SJCRH30 (cell line): ENCODE measurements at regions not wholly inside any gene's neighbourhood (a gene's known extent, or its start where the extent isn't known, plus 50 kb on each side); places are given as distances from the start of the nearest gene placed in this dataset.
A peak's percentile ranks its signal among the peaks of the same experiment; 100 is the strongest.
"Not testable (repeated sequence)": the region's sequence is repeated elsewhere in the genome, so short reads cannot be mapped to it uniquely, and the experiment has no call there.

Experiments
- DNase-seq, 2 experiments: peaks; one replicate each; pipeline ENCODE4 v3.0.0-alpha.2; 2015 to 2020
- H3K27ac ChIP-seq: fragments of 250-450 bp; sonication (Bioruptor Pico); 2 replicates; pipeline ENCODE4 v1.5.1; 2020; ENCODE audit warnings: mild to moderate bottlenecking, moderate library complexity
- H3K27me3 ChIP-seq: fragments of 250-450 bp; sonication (Bioruptor Pico); 2 replicates; pipeline ENCODE4 v1.5.1; 2020; ENCODE audit warnings: mild to moderate bottlenecking, moderate library complexity
- H3K36me3 ChIP-seq: fragments of 250-450 bp; sonication (Bioruptor Pico); 2 replicates; pipeline ENCODE4 v1.5.1; 2020; ENCODE audit warnings: mild to moderate bottlenecking, moderate library complexity
- H3K4me1 ChIP-seq: fragments of 250-450 bp; sonication (Bioruptor Pico); 2 replicates; pipeline ENCODE4 v1.5.1; 2020; ENCODE audit warnings: mild to moderate bottlenecking, moderate library complexity
- H3K4me3 ChIP-seq: fragments of 250-450 bp; sonication (Bioruptor Pico); 2 replicates; pipeline ENCODE4 v1.5.1; 2020; ENCODE audit warnings: mild to moderate bottlenecking, moderate library complexity
- H3K9me3 ChIP-seq: fragments of 250-450 bp; sonication (Bioruptor Pico); replicated peaks from 2 replicates; pipeline ENCODE4 v1.5.1; 2020; ENCODE audit warnings: mild to moderate bottlenecking, moderate library complexity

DNA sequence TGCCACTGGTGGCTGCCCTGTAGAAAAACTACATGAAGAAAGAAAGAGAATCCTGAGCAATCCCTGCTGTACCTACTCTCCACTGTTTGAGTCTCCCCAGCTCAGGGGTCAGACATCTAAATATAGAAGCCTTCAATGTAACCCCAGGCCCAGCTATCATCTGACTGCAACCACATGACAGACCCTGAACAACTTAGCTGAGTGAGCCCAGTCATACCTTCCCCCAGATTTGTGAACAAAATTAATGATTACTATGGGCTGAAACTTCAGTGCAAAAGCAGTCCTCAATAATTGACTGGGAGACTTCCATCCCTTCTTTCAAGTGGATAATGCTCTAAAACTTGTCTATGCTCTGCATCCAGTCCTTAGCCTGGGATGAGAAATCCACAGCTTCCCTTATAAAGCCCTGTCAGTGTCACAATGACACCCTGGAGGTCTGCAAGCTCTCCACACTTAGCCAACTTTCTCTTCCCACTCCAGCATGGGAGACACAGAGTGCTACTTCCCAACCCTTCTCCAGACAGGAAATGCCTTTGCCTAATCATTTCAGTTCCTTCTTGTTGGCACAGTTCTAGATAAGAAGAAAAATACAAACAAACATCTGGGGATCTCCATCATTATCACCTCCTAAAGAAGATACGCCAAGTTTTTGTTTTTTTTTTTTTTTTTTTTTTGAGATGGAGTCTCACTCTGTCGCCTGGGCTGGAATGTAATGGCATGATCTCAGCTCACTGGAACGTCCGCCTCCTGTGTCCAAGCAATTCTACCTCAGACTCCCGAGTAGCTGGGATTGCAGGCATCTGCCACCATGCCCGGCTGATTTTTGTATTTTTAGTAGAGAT, 198.5 kb upstream of the GADL1 start:
- no peak overlapping the region for H3K27ac ChIP-seq
- DNase-seq = peak; percentile 6 to 7
- no peaks in the 10 kb centered on the region for H3K36me3 ChIP-seq
- H3K27me3 ChIP-seq = no peaks in the 10 kb centered on the region
- H3K4me1 ChIP-seq = no peaks in the 10 kb centered on the region
- H3K4me3 ChIP-seq = no peak overlapping the region
- no peaks in the 10 kb centered on the region for H3K9me3 ChIP-seq

DNA sequence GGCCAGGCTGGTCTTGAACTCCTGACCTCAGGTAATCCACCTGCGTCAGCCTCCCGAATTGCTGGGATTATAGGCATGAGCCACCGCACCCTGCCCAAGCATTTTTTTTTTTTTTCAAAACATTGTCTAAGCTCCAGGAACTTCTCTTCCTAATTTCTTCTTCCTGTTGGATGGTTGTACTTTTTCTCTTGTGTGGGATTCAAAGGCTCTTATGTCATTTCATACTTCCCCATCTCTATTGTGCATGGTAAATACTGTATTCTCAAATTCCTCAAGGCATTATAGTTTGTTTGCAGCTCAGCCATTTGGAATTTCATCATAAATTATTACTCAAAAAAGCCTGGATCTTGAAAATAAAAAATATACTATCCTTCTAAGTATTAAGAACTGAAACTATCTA, 199.1 kb upstream of the GADL1 start:
- Histone ChIP-seq H3K4me1 (no peaks in the 10 kb centered on the region), H3K36me3 (no peaks in the 10 kb centered on the region), H3K9me3 (no peaks in the 10 kb centered on the region), H3K27me3 (no peaks in the 10 kb centered on the region), H3K4me3 (no peak overlapping the region), H3K27ac (no peak overlapping the region)
- DNase-seq = no peak

DNA sequence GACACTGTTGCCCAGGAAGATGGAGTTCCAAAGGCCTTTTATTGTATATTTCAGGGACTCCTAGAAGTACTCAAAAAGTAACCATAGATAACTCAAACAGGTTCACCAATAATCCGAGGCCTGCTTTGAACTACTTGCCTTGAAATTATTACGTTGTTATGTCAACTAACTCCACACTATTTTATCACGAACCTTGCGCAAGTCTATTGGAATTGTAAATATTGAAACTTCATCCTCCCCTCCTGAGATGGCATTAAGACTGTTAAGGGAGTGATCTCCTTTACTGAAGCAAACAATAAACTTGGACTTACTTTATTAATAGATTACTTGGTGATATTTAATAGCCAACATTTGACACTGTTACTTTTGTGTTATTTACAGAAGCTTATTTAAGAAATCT, 199.6 kb upstream of the GADL1 start:
- H3K27ac ChIP-seq = no peak overlapping the region
- H3K27me3 ChIP-seq = no peaks in the 10 kb centered on the region
- H3K36me3 ChIP-seq = no peaks in the 10 kb centered on the region
- H3K4me3 ChIP-seq = no peak overlapping the region
- no peak for DNase-seq
- H3K9me3 ChIP-seq = no peaks in the 10 kb centered on the region
- H3K4me1 ChIP-seq = no peaks in the 10 kb centered on the region

DNA sequence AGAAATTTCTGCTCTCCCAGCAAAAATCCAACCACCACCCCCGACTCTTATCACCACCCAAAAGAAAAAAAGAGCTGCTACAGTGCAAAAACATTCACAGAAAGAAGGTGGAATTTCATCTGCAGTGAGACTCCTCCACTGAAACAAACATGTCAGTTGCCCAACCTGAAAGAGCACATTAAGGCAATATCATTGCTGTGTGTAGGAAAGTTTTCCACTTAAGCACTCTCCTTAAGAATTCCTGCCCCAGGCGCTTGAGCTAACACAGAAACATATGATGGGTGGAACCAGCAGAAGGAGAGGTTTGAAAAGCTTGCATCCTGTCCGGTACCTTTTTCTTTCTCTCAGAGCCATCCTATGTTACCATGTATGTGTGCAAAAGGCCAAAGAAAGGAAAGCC, 200.8 kb upstream of the GADL1 start:
- DNase-seq = no peak
- Histone ChIP-seq H3K27ac (no peak overlapping the region), H3K27me3 (no peaks in the 10 kb centered on the region), H3K4me3 (no peak overlapping the region), H3K36me3 (no peaks in the 10 kb centered on the region), H3K9me3 (no peaks in the 10 kb centered on the region), H3K4me1 (no peaks in the 10 kb centered on the region)

DNA sequence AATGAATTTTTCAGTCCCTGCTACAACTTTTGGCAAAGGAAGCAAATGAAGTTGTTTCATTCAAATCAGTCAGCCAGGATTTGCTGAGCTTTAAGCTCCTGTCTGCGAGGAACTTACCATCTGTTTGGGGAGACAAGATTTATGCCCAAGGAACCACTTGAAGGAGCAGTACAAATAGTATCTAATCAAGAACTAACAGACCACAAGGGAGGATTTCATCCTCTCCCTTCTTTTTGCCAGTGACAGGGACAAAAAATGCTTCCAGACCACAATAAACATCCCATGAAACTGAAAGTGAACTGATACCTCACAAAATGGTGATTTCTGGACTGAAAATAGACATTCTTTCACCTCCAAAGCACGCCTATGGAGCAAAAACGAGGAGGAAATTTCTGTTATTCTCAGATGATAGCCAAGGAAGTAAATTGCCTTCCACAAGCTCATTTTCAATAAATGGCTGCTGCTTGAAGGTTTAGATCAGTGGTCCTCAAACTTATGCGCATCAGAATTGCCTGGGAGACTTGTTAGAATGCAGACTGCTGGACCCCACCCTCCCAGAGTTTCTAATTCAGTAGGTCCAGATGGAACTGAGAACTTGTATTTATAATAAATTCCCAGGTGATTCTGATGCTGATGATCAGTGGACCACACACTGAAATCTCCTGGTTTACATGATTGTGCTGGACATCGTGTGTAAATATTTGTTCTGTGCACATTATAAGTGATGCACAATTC, 202.4 kb upstream of the GADL1 start:
- Histone ChIP-seq H3K4me1 (no peaks in the 10 kb centered on the region), H3K36me3 (no peaks in the 10 kb centered on the region), H3K4me3 (no peak overlapping the region), H3K9me3 (no peaks in the 10 kb centered on the region), H3K27me3 (no peaks in the 10 kb centered on the region), H3K27ac (no peak overlapping the region)
- no peak for DNase-seq

DNA sequence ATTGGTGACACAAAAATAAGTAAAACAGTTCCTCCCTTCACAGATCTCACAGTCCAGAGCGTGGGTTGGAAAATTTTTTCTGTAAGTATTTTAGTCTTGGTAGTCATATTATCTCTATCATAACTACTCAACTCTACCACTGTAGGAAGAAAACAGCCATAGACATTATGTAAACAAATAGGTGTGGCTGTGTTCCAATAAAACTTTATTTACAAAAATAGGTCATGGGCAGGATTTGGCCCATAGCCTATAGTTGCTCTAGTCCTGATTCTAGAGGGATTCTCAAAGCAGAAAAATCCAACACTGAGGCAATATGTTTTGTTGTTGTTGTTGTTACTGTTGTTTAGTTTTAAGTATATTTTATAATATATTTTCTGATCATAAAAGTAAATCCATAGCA, 206.1 kb upstream of the GADL1 start:
- Histone ChIP-seq H3K4me1 (no peaks in the 10 kb centered on the region), H3K4me3 (no peak overlapping the region), H3K9me3 (no peaks in the 10 kb centered on the region), H3K27ac (no peak overlapping the region), H3K36me3 (no peaks in the 10 kb centered on the region), H3K27me3 (no peaks in the 10 kb centered on the region)
- DNase-seq = no peak

DNA sequence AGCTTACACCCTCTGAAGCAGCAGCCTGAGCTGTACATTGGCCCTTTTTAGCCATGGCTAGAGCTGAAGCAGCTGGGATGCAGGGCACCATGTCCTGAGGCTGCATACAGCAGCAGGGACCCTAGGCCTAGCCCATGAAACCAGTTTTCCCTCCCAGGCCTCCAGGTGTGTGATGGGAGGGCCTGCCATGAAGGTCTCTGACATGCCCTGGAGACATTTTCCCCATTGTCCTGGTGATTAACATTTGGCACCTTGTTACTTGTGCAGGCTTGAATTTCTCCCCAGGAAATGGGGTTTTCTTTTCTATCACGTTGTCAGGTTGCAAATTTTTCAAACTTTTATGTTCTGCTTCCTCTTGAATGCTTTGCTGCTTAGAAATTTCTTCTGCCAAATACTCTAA, 206.8 kb upstream of the GADL1 start:
- H3K27ac ChIP-seq, H3K36me3 ChIP-seq, H3K4me1 ChIP-seq, DNase-seq, H3K4me3 ChIP-seq, H3K9me3 ChIP-seq, H3K27me3 ChIP-seq: not testable (repeated sequence)

DNA sequence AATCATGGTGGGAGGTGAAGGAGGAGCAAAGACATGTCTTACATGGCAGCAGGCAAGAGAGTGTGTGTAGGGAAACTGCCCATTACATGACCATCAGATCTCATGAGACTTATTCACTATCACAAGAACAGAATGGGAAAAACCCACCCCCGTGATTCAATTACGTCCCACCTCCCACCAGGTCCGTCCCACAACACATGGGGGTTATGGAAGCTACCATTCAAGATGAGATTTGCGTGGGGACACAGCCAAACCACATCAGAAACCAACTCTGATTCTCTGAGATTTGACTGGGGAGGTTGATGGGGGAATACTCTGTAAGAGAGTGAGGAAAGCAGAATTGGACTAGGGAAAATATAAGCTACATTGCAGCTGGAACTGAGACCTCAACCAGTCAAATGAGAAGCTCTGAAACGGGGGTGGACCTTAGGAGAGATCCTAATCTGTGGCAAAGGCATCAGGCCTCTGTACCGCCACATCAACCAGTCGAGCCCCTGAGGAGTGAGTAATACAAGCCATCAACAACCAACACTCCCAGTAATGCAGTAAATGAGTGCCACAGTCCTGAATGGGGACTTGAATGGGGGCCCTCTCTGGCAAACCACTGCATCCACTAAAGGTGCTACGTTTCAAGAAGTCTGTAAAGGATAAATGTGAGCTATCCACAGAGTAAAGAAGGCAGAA, 207.9 kb upstream of the GADL1 start:
- Histone ChIP-seq H3K9me3 (no peaks in the 10 kb centered on the region), H3K4me3 (no peak overlapping the region), H3K27ac (no peak overlapping the region), H3K27me3 (no peaks in the 10 kb centered on the region), H3K4me1 (no peaks in the 10 kb centered on the region), H3K36me3 (no peaks in the 10 kb centered on the region)
- DNase-seq = no peak

DNA sequence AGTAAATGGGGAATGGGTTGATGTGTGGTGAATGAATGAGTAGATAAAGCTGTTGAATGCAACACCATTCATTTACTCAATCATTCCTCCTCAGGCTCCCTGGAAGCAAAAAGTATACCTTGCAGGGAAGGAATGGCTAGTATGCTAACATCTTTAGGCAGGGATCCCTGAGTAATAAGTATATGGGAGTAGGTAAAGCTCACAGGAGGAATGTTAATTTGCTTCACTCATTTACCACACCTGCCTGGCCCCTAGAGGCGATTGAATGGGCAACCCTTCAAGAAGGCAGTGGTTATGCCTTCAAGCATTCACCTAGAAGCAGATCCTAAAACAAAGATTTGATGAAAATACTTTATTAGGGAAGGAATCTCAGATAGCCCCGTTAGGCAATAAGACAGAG, 208.7 kb upstream of the GADL1 start:
- Histone ChIP-seq H3K4me3 (no peak overlapping the region), H3K9me3 (no peaks in the 10 kb centered on the region), H3K27ac (no peak overlapping the region), H3K36me3 (no peaks in the 10 kb centered on the region), H3K4me1 (no peaks in the 10 kb centered on the region), H3K27me3 (no peaks in the 10 kb centered on the region)
- DNase-seq = no peak

DNA sequence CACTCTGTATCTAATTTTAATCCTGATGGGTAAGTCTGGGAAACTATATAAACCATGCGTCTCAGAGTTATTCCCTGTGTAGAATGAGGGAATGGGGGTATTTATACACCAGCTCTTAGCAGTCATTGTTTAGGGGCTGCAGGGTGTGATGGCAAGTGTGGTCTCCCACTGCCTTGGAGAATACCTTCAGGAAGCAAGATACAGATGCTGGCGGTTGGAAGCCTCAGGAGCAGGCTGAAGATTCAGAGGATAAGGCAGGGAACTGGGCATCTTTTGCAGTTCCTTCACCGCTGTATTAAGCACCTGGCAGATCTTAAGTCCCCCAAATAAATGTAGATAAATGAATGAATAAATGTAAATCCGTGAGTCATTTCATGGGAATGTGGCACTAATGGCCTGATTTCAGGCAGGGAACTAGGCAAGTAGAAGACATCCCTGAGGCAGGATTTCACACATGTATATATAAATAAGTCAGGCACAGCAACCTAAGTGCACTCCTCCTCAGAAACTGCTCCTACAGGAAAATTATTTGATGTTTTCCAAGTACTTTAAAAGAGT, 209.2 kb upstream of the GADL1 start:
- no peak overlapping the region for H3K27ac ChIP-seq
- no peak overlapping the region for H3K4me3 ChIP-seq
- H3K36me3 ChIP-seq = no peaks in the 10 kb centered on the region
- no peaks in the 10 kb centered on the region for H3K27me3 ChIP-seq
- H3K9me3 ChIP-seq = no peaks in the 10 kb centered on the region
- H3K4me1 ChIP-seq = no peaks in the 10 kb centered on the region
- DNase-seq = no peak

DNA sequence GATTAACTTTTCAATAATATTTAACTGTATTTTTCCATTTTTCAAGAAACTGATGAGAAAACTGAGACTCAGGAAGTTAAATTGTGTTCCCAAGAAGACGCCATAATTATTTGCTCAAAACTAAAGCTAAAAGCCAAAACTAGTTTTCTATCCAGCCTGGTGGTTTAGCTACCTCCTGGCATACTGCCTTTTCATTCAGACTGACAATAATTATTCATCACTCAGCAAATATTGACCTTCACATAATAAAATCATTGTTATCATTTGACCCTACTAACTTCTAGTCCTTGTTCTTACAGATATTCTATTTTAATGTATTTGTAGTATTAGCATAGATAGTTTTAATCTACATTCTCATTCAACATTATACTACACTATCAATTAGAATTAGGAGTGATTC, 210.6 kb upstream of the GADL1 start:
- DNase-seq = no peak
- no peaks in the 10 kb centered on the region for H3K36me3 ChIP-seq
- H3K27ac ChIP-seq = no peak overlapping the region
- H3K4me3 ChIP-seq = no peak overlapping the region
- no peaks in the 10 kb centered on the region for H3K4me1 ChIP-seq
- no peaks in the 10 kb centered on the region for H3K9me3 ChIP-seq
- no peaks in the 10 kb centered on the region for H3K27me3 ChIP-seq

DNA sequence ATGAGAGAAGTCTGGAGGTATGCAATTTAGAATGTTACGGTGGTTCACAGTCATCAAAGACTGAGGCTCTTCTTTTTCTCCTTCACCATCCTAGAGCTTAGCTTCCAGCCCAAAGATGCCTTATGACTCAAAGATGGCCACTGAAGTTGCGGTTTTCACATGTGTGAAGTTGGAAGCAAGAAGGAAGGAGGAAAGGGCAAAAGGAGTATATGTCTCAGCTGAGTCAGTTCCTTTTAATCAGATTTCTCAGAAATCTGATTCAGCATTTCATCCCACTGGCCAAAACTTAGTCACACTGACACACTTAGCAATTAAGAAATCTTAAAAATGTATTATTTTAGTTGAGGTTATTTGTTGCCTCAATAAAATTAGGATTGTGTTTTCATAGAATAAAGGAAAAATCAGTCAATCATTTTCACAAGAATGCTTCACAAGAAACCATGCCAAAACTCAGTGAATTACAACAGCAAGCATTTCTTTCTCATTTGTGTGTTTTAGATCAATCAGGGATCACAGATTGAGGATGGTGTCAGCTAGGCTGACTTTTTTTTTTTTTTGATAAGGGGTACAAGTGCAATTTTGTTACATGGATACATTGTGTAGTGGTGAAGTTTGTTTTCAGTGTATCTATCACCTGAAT, 211.1 kb upstream of the GADL1 start:
- no peaks in the 10 kb centered on the region for H3K36me3 ChIP-seq
- H3K27ac ChIP-seq = no peak overlapping the region
- no peak overlapping the region for H3K4me3 ChIP-seq
- no peaks in the 10 kb centered on the region for H3K4me1 ChIP-seq
- no peaks in the 10 kb centered on the region for H3K9me3 ChIP-seq
- no peaks in the 10 kb centered on the region for H3K27me3 ChIP-seq
- no peak for DNase-seq

DNA sequence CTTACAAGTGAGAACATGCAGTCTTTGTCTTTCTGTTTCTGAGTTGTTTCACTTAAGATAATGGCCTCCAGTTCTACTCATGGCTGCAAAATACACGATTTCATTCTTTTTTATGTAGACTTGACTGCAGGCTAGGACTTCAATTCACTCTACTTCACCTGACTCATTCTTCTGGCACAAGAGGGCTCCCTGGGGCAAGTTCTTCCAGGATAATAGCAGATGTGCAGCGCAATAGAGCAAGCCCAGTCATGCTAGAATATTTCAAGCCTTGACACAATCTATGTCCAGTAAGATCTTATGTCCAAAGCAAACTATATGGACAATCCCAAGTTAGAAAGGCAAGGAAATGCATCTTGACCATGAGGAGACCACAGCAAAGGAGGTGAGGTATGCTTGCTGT, 211.7 kb upstream of the GADL1 start:
- no peak overlapping the region for H3K27ac ChIP-seq
- no peaks in the 10 kb centered on the region for H3K27me3 ChIP-seq
- DNase-seq = no peak
- H3K9me3 ChIP-seq = no peaks in the 10 kb centered on the region
- no peaks in the 10 kb centered on the region for H3K4me1 ChIP-seq
- no peaks in the 10 kb centered on the region for H3K36me3 ChIP-seq
- no peak overlapping the region for H3K4me3 ChIP-seq

DNA sequence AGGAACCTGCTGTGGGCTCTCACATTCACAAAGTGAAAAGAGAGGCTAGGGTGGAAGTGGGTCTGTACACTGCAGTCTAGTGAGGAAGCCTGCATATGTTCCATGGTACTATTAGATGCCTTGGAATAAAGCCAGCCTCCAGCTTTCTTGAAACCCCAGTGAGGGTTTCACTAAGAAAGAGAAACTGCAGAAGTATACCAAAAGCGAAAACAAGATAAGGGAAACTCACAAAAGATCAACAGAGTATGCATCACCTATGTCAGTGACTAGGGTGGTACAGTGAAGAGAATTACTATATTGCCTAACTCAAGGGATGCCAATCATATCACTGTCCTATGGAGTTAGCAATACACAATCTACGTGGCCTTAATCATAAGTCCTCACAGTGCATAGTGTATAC, 212.5 kb upstream of the GADL1 start:
- Histone ChIP-seq H3K4me3 (no peak overlapping the region), H3K9me3 (no peaks in the 10 kb centered on the region), H3K27ac (no peak overlapping the region), H3K4me1 (no peaks in the 10 kb centered on the region), H3K27me3 (no peaks in the 10 kb centered on the region), H3K36me3 (no peaks in the 10 kb centered on the region)
- DNase-seq = no peak

DNA sequence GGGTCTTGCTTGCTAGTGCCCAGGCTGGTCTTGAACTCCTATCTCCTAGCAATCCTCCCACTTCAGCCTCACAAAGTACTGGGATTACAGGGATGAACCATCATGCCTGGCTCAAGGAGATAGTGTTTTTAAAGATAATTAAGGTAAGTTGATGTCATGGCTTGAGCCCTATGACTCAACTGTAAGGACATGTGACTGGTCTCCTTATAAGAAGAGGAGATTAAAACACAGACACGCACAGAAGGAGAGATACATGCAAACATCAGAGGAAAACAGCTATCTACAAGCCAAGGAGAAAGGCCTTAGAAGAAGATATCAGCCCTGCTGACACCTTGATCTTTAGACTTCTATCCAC, 220.4 kb upstream of the GADL1 start:
- Histone ChIP-seq H3K9me3 (no peaks in the 10 kb centered on the region), H3K4me3 (no peak overlapping the region), H3K36me3 (no peaks in the 10 kb centered on the region), H3K4me1 (no peaks in the 10 kb centered on the region), H3K27me3 (no peaks in the 10 kb centered on the region), H3K27ac (no peak overlapping the region)
- DNase-seq = no peak
